GM21576 (cell line): ENCODE measurements at regions not wholly inside any gene's neighbourhood (a gene's known extent, or its start where the extent isn't known, plus 50 kb on each side); places are given as distances from the start of the nearest gene placed in this dataset.

Experiments used
- ATAC-seq: cut with Tn5 transposase; IDR thresholded peaks from one replicate; pipeline ENCODE4 v1.9.1; 2021; ENCODE audit warnings: mild to moderate bottlenecking, moderate library complexity; ENCODE audit not compliant: unreplicated experiment

- no peak for ATAC-seq
These were observed 293.8 kb downstream of the TCERG1L start for GRCh38 chr10:131017566-131018285.

- no peak for ATAC-seq
These were observed 292.5 kb downstream of the TCERG1L start for GRCh38 chr10:131018886-131019500.

- no peak for ATAC-seq
These were observed 291.8 kb downstream of the TCERG1L start for GRCh38 chr10:131019696-131020095.

- ATAC-seq, result no peak
These were observed 290.7 kb downstream of the TCERG1L start for GRCh38 chr10:131020775-131021174.

- ATAC-seq, result no peak
These were observed 290.1 kb downstream of the TCERG1L start for GRCh38 chr10:131021246-131021895.

GRCh38 chr10:131021969-131022368, 289.6 kb downstream of the TCERG1L start:
- no peak for ATAC-seq

GRCh38 chr10:131022369-131022768, 289.2 kb downstream of the TCERG1L start:
- no peak for ATAC-seq

GRCh38 chr10:131022981-131023380, 288.5 kb downstream of the TCERG1L start:
- ATAC-seq, result no peak

- ATAC-seq, result no peak
These were observed 287.0 kb downstream of the TCERG1L start for GRCh38 chr10:131024259-131025131.

- ATAC-seq, result no peak
These were observed 286.2 kb downstream of the TCERG1L start for GRCh38 chr10:131025333-131025732.

- ATAC-seq, result no peak
These were observed 284.3 kb downstream of the TCERG1L start for GRCh38 chr10:131027256-131027655.

- no peak for ATAC-seq
These were observed 280.2 kb downstream of the TCERG1L start for GRCh38 chr10:131031346-131031745.

- no peak for ATAC-seq
These were observed 279.0 kb downstream of the TCERG1L start for GRCh38 chr10:131032329-131033165.

- no peak for ATAC-seq
These were observed 278.1 kb downstream of the TCERG1L start for GRCh38 chr10:131033166-131034085.

GRCh38 chr10:131034451-131034850, 277.1 kb downstream of the TCERG1L start:
- ATAC-seq, result no peak

- no peak for ATAC-seq
These were observed 275.7 kb downstream of the TCERG1L start for GRCh38 chr10:131035779-131036178.

GRCh38 chr10:131038056-131038455, 273.5 kb downstream of the TCERG1L start:
- ATAC-seq, result no peak

- no peak for ATAC-seq
These were observed 270.5 kb downstream of the TCERG1L start for GRCh38 chr10:131041031-131041430.

GRCh38 chr10:131041441-131041840, 270.1 kb downstream of the TCERG1L start:
- no peak for ATAC-seq
